ACHN (cell line): ENCODE measurements at regions not wholly inside any gene's neighbourhood (a gene's known extent, or its start where the extent isn't known, plus 50 kb on each side); places are given as distances from the start of the nearest gene placed in this dataset.

Experiments
- DNase-seq: peaks from one replicate; pipeline ENCODE4 v3.0.0-alpha.2; 2015
- in situ Hi-C: cut with HindIII; loops from 2 replicates; pipeline ENCODE4 v1.10.0; 2017; ENCODE audit warnings: low sequenced_read_pairs, low pct_ligation_motif_present, low pct_unique_long_range_greater_than_20kb

DNA sequence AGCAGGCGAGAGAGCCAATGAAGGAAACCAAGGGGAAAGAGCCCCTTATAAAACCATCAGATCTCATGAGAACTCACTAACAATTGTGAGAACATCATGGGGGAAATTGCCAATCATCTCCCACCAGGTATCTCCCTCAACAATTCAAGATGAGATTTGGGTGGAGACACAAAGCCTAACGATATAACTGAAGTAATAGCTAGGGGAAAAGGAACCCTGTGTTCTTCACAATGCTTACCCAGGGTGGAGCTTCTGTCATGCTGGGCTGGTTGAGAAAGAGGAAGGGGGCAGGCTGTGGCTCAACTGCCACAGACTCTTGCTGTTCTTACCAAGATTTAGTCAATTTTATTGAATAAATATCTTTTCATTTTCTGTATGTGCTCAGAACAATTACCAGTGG, 392.1 kb upstream of the HS6ST1 start:
- in situ Hi-C loops: no loop called here
- no peak for DNase-seq

DNA sequence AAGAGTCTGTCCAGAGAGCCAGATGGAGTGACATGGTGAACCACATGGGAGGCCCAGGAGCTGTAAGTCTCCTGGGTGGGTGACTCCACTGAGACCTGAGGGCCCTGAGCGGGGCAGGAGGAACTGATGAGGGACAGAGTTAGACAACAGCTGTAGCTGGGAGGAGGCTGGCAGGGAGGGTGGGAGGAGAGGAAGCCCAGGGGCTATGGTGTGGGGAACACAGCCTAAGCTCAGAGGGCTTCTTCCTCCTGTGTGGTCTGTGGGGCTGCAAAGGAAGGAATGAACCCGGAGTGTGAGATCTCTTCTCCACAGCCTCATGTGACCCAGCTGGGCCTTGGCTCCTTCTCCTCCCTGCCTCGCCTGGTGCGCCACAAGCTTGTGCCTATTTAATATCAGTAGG, 395.6 kb upstream of the HS6ST1 start:
- no peak for DNase-seq
- in situ Hi-C loops: no loop called here

DNA sequence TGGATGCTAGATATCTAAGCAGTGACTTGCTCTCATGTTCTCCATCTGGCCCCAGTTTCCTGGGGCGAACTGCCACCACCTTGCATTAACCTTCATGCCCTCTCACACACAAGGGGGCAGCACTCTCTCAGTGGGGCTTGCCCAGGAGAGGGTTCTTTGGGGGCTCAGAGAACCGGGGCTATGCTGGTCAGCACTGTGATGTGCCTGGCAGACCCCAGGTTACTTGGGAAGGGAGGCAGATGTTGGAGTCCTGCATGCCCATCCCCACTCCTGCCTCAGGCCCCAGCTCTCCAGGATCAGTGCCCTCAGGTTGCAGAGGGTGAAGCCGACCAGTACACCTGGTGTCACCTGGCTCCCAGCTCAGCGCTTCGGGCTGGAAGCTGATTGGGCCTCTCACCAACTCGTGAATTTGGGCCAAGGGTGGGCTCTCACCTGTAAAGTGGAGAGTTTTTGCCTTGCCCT, 396.2 kb upstream of the HS6ST1 start:
- in situ Hi-C loops: no loop called here
- DNase-seq: no peak

DNA sequence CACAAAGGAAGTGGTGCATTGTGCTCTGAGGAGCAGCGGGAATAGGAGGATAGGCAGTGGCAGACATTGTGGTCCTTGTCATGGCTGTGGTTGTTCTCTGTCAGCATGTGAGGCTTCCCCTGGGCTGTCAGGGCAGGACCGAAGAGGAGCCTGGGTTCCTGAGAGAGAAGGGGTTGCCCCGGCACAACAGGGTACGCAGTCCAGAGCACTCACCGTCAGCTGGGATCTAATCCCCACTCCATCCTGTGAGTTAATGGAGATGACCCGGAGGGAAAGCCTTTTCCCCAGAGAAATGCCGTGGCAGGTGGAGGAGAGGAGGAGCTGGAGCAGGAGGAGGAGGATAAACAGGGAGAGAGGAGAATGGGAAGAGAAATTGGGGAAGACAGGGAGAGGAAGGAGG, 396.7 kb upstream of the HS6ST1 start:
- in situ Hi-C loops: no loop called here
- no peak for DNase-seq

DNA sequence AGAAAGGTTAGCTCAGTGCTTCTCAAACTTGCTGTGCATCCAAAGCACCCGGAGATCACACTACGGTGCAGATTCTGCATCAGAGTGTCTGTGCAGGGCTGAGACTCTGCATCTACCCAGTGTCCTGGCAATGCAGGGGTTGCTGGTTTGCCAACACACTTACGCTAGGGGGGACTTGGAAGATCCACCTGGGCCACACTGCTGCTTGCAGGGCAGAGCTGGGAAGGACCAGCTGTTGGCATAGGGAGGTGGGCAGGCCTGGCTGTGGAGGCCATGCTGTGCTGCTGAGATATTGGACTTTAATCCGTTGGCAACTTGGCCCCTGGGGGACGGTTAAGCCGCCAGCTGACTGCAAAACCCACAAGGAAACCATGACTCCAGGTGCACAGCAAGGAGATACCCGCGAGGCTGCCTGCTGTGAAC, 397.6 kb upstream of the HS6ST1 start:
- no peak for DNase-seq
- in situ Hi-C loops: no loop called here

DNA sequence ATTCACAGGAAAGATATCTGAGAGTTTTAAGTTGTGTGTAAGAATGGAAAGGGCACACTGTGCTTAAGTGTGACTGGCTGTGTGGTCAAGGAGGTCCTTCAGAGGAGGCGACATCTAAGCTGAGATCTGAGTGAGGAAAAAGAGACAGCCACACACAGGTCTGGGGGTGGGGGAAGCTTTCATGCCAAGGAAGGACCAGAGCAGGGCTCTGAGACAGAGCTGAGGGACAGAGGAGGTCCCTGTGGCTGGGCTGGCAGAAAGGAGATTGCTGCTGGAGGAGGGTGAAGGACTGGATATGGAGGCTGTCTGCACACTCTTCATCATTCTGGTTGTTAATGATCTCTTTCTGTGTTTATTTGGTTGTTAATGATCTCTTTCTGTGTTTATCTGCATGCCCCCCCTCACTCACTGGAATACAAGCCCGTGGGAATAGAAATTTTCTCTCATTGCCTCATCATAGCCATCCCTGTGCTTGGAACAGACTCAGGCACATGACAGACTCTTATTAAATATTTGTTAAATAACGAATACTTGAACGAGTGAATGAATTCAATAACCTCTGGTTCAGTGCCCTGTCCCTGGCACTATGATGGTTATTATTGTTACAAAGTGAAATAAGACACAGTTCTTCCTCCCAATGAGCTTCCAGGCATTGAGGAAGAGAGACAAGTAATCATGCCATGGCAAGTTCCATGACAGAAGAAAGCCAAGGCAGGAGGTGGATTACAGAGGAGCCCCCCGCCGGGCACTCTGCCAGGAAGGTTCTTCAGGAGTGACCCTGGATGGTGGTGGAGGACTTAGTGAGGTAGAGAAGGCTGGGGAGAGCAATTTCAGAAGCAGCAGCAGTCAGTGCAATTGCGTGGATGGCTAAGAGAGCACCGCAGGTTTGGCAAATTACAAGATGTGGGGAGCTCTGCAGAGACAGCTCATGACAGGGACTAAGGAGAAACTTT, 399.4 kb upstream of the HS6ST1 start:
- in situ Hi-C loops: no loop called here
- no peak for DNase-seq

DNA sequence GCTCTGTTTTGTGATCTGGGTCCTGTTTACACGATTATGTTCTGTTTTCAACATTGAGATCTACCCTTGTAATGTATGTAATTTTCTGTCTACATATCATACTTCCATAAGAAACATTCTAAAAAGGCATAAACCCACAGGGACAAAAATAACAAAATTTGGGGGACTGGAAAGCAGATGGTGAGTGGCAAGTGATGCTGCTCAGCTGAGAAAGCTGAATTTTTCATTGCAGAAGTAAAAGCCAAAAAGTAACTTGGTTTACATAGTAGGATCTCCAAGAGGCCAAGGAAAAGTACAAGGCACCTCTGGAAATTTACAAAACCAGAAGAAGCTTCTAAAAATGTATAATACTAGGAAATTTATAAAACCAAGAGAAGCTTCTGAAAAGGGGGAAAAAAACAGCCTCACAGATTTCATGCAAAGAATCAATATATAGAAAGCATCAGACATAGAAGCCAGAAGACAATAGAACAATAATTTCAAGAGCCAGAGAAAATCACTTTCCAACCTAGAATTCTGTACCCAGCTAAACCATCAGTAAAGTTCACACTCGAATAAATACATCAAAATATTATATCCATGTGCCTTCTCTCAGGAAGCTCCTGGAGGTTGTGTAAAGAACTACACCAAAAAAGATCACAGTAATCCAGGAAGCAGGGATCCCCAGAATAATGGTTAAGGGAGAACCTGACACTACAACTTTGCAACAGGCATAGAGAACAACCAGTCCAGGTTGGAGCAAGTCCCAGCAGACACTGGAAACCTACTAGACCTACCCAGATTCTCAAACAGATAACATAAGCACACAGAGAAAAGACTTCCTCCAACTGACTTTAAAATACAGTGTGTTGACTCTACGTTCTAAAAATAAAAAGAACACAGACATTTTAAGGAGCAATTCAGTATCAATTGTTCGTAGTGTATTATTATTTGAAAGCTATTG, 401.7 kb upstream of the HS6ST1 start:
- no peak for DNase-seq
- in situ Hi-C loops: no loop called here

DNA sequence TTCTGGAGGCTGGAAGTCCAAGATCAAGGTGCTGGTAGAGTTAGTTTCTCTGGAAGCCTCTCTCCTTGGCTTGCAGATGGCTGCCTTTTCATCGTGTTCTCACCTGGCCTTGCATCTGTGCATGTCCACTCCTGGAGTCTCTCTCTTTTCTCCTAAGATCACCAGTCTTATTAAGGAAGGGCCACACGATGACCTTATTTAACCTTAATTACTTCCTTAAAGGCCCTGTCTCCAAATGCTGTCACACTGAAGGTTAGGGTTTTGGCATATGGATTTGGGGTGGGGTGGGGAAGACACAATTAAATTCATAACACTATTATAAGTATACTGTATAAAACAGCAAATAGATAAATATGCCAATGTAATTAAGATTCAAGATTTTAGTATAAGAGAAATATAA, 402.4 kb upstream of the HS6ST1 start:
- DNase-seq: no peak
- in situ Hi-C loops: no loop called here

DNA sequence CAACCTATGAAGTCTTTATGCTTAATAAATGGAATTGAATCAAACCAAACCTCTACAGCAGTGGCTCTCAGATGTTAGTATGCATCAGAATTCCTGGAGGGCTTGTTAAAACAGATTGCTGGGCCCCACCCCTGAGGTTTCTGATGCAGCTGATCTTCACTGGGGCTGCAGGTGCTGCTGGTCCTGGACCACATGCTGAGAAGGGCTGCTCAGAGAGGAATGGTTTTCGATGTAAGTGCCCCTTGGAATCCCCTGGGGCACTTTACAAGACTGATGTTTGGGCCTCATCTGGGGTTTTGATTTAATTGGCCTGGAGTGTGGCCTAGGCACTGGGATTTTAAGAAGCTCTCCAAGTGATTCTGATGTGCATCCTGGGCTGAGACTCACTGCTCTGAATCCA, 403.8 kb upstream of the HS6ST1 start:
- in situ Hi-C loops: no loop called here
- DNase-seq: no peak

DNA sequence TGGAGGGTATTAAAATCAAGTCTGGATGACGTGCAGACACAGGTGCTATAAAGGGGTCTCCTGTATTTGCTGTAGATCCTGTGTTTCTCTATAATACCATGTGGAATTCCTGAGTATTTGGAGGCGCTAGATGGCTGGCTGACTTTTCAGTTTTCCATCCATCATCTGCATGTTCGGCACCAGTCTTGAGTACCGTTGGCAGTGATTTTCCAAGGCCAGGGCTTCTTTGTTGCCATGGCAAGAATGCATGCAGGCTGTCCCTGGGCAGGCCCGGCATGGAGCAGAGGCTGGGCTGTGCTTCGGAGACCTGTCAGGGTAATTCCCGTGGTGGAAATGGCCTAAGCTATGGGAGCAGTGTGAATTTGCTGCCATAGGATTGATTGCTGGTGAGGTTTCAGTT, 405.9 kb upstream of the HS6ST1 start:
- in situ Hi-C loops: no loop called here
- DNase-seq: no peak

DNA sequence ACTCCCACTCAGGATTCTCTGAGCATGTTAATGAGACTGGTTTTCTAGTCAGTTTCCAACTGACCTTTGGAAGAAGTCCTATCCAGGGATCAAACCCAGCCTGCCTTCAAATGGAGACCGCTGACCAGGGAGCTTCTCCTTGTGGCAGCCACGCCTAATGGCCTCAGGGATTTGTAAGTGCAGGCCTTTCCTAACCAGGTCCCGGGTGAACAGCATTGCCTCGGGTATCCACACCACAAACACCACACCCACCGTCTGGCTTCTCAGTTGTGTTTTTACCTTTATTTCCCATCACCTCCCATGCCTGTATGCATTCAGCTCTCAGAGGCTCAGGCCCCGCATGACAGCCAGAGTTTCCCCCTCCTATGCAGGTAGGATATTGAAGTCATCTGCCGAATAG, 406.3 kb upstream of the HS6ST1 start:
- in situ Hi-C loops: no loop called here
- no peak for DNase-seq

DNA sequence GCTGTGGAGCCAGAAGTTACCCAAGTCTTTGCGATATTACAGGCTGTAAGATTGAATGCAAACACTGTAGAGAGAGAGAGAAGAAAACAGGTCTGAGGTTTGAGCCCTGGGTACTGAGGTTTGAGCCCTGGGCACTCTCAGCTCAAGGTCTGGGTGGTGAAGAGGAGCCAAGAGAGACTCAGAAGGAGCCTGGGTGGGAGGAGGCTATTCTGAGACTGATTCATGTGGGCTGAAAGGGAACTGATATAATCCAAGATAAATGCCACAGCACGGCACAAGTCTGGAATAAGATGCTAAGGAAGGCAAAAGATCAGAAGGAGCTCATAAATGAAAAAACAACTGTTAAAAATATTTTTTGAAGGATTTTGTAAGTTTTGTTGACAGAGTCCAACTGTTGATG, 407.6 kb upstream of the HS6ST1 start:
- in situ Hi-C loops: no loop called here
- DNase-seq: no peak

DNA sequence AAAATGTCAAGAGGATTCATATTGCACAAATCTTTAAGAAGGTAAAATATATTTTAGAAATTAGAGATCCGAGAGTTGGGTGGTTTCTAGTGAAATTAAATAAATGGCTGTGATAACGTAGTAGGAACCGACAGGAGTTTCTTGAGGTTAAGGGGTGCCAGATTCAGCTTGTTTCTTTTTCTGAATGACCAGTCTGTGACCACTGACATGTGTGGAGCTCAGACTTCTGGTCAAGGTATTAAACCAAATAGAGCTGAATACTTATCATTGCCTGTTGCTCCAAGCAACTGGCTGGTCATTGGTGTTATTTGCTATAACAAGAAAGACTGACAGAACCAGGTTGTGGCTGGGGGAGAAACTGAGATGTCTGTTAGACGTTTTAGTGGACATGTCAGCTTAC, 408.2 kb upstream of the HS6ST1 start:
- in situ Hi-C loops: no loop called here
- no peak for DNase-seq

DNA sequence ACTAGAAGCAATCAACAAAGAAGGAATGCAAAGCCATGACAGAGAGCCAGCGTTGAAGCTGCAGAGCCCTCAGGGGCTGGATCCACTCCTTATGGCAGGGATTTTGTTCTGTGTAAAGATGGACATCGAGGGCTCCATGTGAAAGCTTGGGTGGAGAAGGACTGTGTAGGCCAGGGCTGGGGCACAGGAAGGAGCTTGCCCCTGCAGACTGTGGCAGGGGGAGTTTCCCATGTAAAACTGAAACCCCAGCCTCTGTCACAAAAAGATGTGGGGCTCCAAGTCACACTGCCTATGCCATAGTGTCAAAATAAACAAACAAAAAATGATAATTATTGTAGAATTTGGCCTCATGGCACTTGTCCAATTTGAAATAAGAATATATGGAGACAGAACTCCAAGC, 408.7 kb upstream of the HS6ST1 start:
- in situ Hi-C loops: no loop called here
- no peak for DNase-seq

DNA sequence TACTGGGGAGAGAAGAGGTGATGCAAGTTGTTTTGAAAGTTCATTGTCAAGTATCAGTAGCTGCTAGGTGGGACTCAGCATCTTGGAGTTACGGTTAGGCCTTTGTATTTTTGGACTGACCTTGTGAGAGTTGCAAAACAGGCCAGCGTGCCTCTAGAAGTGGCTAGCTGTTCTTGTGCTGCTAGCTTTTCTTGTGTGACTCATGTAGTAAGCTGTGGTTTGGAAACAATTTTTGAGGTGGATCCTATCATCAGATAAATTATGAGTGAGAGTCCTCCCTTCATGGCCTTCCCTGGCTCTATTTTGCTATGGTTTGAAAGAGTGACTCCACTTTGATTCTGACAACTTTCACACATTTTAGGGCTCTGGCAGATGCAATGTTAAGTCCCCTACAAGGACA, 409.2 kb upstream of the HS6ST1 start:
- in situ Hi-C loops: no loop called here
- no peak for DNase-seq

DNA sequence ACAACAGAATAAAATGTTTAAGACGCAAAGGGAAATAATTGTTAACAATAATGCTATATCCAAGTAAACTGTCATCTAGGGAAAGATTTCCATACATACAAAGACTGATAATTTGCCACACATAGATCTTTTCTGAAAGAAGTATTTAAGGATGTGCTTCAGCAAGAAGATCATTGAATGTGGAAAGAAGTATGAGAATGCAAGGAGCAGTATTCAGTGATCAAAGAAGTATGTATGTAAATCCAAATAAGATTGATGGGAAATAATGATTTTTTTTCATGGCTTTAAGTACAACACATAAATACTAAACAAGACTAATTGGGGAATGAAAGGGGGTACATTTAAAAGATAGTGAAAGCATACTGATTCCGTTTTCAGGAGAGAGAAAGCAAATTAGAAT, 410.4 kb upstream of the HS6ST1 start:
- no peak for DNase-seq
- in situ Hi-C loops: no loop called here

DNA sequence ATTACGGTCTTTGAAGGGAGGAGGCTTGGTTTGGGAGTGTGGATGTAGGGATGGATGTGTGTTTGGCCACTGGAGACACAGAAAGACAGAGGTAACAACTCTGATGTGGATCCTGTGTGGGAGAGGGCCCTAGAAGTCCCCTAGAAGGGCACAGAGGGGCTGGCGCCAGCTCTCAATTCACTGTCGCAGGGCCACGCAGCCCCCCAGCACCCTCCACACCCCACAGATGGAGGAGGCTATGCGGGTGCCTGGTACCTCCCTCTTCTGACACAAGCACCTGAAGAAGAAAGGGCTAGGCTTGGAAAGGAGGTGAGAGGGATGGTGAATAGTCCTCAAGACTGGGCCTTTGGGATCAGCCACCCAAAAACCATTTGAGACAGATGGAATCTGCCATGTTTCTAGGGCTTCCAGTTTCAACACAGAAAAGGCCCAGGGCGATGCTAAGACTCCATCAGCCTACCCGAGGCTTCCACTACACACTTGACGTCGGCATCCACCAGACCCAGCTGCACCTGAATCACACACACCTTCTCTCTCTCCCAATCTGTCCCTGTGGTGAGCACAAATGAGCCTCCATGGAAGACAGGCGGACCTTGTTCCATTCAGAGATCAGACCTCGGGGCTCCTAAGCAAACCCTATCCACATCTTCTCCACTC, 413.5 kb upstream of the HS6ST1 start:
- in situ Hi-C loops: no loop called here
- no peak for DNase-seq

DNA sequence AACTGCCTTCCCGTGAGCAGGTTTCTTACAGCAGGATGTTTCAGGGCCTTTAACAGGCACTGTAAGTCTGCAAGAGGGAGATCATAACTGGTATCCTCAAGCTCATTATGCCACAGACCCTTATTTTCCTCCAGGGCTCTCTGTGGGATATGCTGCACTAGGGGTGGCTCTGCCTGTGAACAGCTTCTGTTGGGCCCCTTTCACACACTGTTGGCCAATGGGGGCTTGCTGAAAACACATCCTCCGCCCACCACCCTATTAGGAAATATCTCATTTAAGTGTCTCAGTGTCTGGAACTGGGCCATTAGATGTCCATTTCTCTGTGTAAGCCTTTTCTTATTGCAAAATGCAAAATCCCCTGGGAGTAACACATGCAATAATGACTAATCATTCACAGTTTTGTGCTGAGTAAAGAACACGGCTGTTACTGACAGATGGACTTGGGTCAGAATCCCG, 414.3 kb upstream of the HS6ST1 start:
- no peak for DNase-seq
- in situ Hi-C loops: no loop called here

DNA sequence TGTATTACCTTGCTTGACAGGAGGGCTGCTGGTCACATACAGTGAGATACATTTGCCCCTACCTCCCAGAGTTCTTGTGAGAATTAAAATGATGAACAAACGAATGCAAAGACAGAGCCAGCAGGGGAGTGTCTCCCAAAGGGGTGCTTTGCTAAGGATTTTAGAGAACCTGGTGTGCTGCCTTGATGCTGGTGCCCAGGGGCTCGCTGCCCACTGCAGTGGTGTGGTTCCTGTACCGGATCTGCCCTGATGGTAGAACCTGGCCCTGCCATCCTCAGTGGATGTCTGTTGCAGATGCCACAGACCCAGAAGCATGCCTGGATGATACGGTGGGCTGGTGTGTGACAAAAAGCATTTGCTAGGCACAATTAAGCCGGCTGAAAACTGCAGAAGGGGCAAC, 414.8 kb upstream of the HS6ST1 start:
- in situ Hi-C loops: no loop called here
- DNase-seq: no peak
